ENCODE measurements at regions not wholly inside any gene's neighbourhood (a gene's known extent, or its start where the extent isn't known, plus 50 kb on each side); places are given as distances from the start of the nearest gene placed in this dataset.

DNA sequence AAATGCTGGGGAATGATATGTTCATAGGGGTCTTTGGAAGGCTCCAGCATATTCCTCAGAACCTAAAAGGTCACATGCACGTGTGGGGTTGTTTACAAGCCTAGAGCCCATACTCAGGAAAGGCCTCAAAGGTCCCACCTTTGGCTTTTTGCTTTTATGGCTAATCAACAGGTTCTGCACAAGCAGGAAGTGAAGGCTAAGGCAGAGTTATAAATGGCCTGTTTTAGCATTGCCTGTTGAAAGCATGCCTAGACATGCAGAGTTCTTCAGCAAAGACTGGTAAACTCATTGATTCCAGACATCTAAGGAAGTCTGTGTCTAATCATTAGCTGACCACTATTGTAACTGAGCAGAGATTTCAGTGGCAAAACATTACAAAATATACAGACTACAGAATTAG, 198.3 kb downstream of the KCNRG start:
- TF ChIP-seq EZH2phosphoT487 (IDR thresholded peaks at IDR 0.05; ENCODE audit: low read depth, severe bottlenecking, unreplicated experiment) (no peak), EZH2 (IDR thresholded peaks at IDR 0.05; ENCODE audit: borderline replicate concordance) (no peak)
- TF ChIP-seq, protein P1, sequence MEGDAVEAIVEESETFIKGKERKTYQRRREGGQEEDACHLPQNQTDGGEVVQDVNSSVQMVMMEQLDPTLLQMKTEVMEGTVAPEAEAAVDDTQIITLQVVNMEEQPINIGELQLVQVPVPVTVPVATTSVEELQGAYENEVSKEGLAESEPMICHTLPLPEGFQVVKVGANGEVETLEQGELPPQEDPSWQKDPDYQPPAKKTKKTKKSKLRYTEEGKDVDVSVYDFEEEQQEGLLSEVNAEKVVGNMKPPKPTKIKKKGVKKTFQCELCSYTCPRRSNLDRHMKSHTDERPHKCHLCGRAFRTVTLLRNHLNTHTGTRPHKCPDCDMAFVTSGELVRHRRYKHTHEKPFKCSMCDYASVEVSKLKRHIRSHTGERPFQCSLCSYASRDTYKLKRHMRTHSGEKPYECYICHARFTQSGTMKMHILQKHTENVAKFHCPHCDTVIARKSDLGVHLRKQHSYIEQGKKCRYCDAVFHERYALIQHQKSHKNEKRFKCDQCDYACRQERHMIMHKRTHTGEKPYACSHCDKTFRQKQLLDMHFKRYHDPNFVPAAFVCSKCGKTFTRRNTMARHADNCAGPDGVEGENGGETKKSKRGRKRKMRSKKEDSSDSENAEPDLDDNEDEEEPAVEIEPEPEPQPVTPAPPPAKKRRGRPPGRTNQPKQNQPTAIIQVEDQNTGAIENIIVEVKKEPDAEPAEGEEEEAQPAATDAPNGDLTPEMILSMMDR (IDR thresholded peaks at IDR 0.05; ENCODE audit: poor library complexity) = no peak

All from hepatocyte (in vitro differentiated cells).